ENCODE measurements at regions not wholly inside any gene's neighbourhood (a gene's known extent, or its start where the extent isn't known, plus 50 kb on each side); places are given as distances from the start of the nearest gene placed in this dataset.
A peak's percentile ranks its signal among the peaks of the same experiment; 100 is the strongest.

- Histone ChIP-seq H3K9me3 (ENCODE audit: low read length) (no peaks in the 10 kb centered on the region), H3K9ac (ENCODE audit: low read length) (peak overlapping the region; percentile 74), H3K79me2 (replicated peaks; ENCODE audit: insufficient read depth, low read length) (peaks cover 37% of the 10 kb centered on the region), H3K9me2 (ENCODE audit: insufficient read depth, low read length) (no peaks in the 10 kb centered on the region), H4K20me1 (ENCODE audit: insufficient read depth) (no peaks in the 10 kb centered on the region), H3F3A (ENCODE audit: insufficient read depth, low read length, poor library complexity, severe bottlenecking) (no peaks in the 10 kb centered on the region), H3K27ac (ENCODE audit: low read length) (peak overlapping the region; percentile 72), H3K4me3 (ENCODE audit: low read length) (peak overlapping the region; percentile 98), H3K4me2 (ENCODE audit: low read length) (peak overlapping the region; percentile 97), H3K36me3 (ENCODE audit: insufficient read depth, low read length) (no peaks in the 10 kb centered on the region), H2AFZ (ENCODE audit: low read depth, low read length) (peak overlapping the region; percentile 65), H3K27me3 (ENCODE audit: insufficient read depth, low read depth, low read length) (no peaks in the 10 kb centered on the region)
- TF ChIP-seq TAF1 (IDR thresholded peaks at IDR 0.05; ENCODE audit: low read depth) (no peak), REST (IDR thresholded peaks at IDR 0.05; ENCODE audit: borderline replicate concordance) (no peak), RAD21 (conservative IDR thresholded peaks at IDR 0.05) (no peak), SMC3 (conservative IDR thresholded peaks at IDR 0.05; ENCODE audit: poor library complexity) (no peak), EP300 (conservative IDR thresholded peaks at IDR 0.05; ENCODE audit: poor library complexity, severe bottlenecking) (no peak), POLR2AphosphoS5 (IDR thresholded peaks at IDR 0.05) (no peak), MXI1 (conservative IDR thresholded peaks at IDR 0.05; ENCODE audit: poor library complexity, severe bottlenecking) (no peak), EZH2 (IDR thresholded peaks at IDR 0.05; ENCODE audit: borderline replicate concordance, insufficient read depth, low read length, poor library complexity, severe bottlenecking) (no peak), CTCF (IDR thresholded peaks at IDR 0.05; ENCODE audit: poor library complexity, severe bottlenecking) (no peak)
Measured at GRCh38 chr9:36486933-36487481, 85.7 kb upstream of the MELK start.

- Histone ChIP-seq H3K79me2 (replicated peaks; ENCODE audit: insufficient read depth, low read length) (peaks cover 41% of the 10 kb centered on the region), H3K9me2 (ENCODE audit: insufficient read depth, low read length) (no peaks in the 10 kb centered on the region), H3K9me3 (ENCODE audit: low read length) (no peaks in the 10 kb centered on the region), H3K4me3 (ENCODE audit: low read length) (peak overlapping the region; percentile 98), H3F3A (ENCODE audit: insufficient read depth, low read length, poor library complexity, severe bottlenecking) (no peaks in the 10 kb centered on the region), H3K9ac (ENCODE audit: low read length) (peak overlapping the region; percentile 74), H3K36me3 (ENCODE audit: insufficient read depth, low read length) (no peaks in the 10 kb centered on the region), H3K27ac (ENCODE audit: low read length) (peak overlapping the region; percentile 72), H3K27me3 (ENCODE audit: insufficient read depth, low read depth, low read length) (no peaks in the 10 kb centered on the region), H4K20me1 (ENCODE audit: insufficient read depth) (no peaks in the 10 kb centered on the region), H3K4me2 (ENCODE audit: low read length) (peak overlapping the region; percentile 97), H2AFZ (ENCODE audit: low read depth, low read length) (peak overlapping the region; percentile 65)
- TF ChIP-seq MXI1 (conservative IDR thresholded peaks at IDR 0.05; ENCODE audit: poor library complexity, severe bottlenecking) (peak; percentile 75), EZH2 (IDR thresholded peaks at IDR 0.05; ENCODE audit: borderline replicate concordance, insufficient read depth, low read length, poor library complexity, severe bottlenecking) (no peak)
Measured at GRCh38 chr9:36486329-36486932, 86.3 kb upstream of the MELK start.
